ENCODE measurements at regions not wholly inside any gene's neighbourhood (a gene's known extent, or its start where the extent isn't known, plus 50 kb on each side); places are given as distances from the start of the nearest gene placed in this dataset.
"Not testable (repeated sequence)": the region's sequence is repeated elsewhere in the genome, so short reads cannot be mapped to it uniquely, and the experiment has no call there.

- 31% methylated on average over 6 of the region's 10 CpGs; no CpG with 5 or more reads in 1 of the 2 experiments for WGBS, 2 experiments (ENCODE audit: extremely low coverage in 2 of 2, insufficient read length in 1 of 2)
- no peak overlapping the region for H4K5ac ChIP-seq (ENCODE audit: low read depth, low read length)
These were observed 664.2 kb downstream of the QKI start for GRCh38 chr6:164078532-164079274.

GRCh38 chr6:164076818-164077532, 662.5 kb downstream of the QKI start:
- H3K4me1 ChIP-seq (ENCODE audit: control insufficient read depth, insufficient read depth, low read length); H3K9me1 ChIP-seq (ENCODE audit: insufficient read depth, low read length); H3K4me2 ChIP-seq (ENCODE audit: low read depth, low read length); CTCF ChIA-PET; H2BK120ac ChIP-seq (ENCODE audit: low read depth, low read length); H2BK20ac ChIP-seq (ENCODE audit: low read depth, low read length); H3K18ac ChIP-seq (ENCODE audit: low read depth, low read length); H2AK9ac ChIP-seq (replicated peaks; ENCODE audit: low read depth, low read length, poor library complexity); H4K20me1 ChIP-seq (ENCODE audit: insufficient read depth, low read length); H4K8ac ChIP-seq (ENCODE audit: low read depth in 2 of 2, low read length in 2 of 2); ATAC-seq (ENCODE audit: low read depth); H3K9ac ChIP-seq (ENCODE audit: low read depth, low read length); BruUV-seq (replicated peaks); H4K91ac ChIP-seq (ENCODE audit: insufficient read depth, low read depth, low read length); H3K79me1 ChIP-seq (ENCODE audit: low read depth in 1 of 2, low read length in 2 of 2); H3K36me3 ChIP-seq (ENCODE audit: control insufficient read depth, insufficient read depth, low read length); H2BK15ac ChIP-seq (ENCODE audit: low read depth, low read length); in situ Hi-C loops (cut with MboI; ENCODE audit: low sequenced_read_pairs); H2AK5ac ChIP-seq (ENCODE audit: low read depth, low read length); H4K5ac ChIP-seq (ENCODE audit: low read depth, low read length); H3K4ac ChIP-seq (ENCODE audit: low read depth, low read length); H2BK5ac ChIP-seq (ENCODE audit: low read depth, low read length, poor library complexity, severe bottlenecking); H3K4me3 ChIP-seq (ENCODE audit: insufficient read depth, low read depth, low read length); H3K14ac ChIP-seq (replicated peaks; ENCODE audit: low read depth, low read length); H2AFZ ChIP-seq (replicated peaks; ENCODE audit: low read length, poor library complexity); H3K27ac ChIP-seq (ENCODE audit: insufficient read depth, low read length); intact Hi-C loops (cut with micrococcal nuclease); H3K27me3 ChIP-seq (ENCODE audit: control insufficient read depth, insufficient read depth, low read length); H3K23ac ChIP-seq (ENCODE audit: low read depth, low read length); DNase-seq; dilution Hi-C loops (cut with HindIII; ENCODE audit: low sequenced_read_pairs, unreplicated experiment); H3K56ac ChIP-seq (ENCODE audit: extremely low read depth, insufficient read depth, low read length): not testable (repeated sequence)
- peaks cover 31% of the 10 kb centered on the region for H3K9me3 ChIP-seq (ENCODE audit: control insufficient read depth, insufficient read depth, low read length)
- POLR2A ChIA-PET (ENCODE audit: unreplicated experiment): interaction anchor here (0.7 kb wide), 1 partner anchor 37 kb away, joined by 7 read pairs; no protein-coding TSS in a partner anchor
- 29% methylated on average over 1 of the region's 3 CpGs; no CpG with 5 or more reads in 1 of the 2 experiments for WGBS, 2 experiments (ENCODE audit: extremely low coverage in 2 of 2, insufficient read length in 1 of 2)

More at GRCh38 chr6:164078532-164079274, 664.2 kb downstream of the QKI start:
- Histone ChIP-seq H2BK15ac (ENCODE audit: low read depth, low read length) (no peak overlapping the region), H2BK120ac (ENCODE audit: low read depth, low read length) (no peak overlapping the region), H3K27ac (ENCODE audit: insufficient read depth, low read length) (no peak overlapping the region), H3K9ac (ENCODE audit: low read depth, low read length) (no peak overlapping the region), H2AFZ (replicated peaks; ENCODE audit: low read length, poor library complexity) (no peak overlapping the region), H3K4me2 (ENCODE audit: low read depth, low read length) (no peak overlapping the region), H3K79me1 (ENCODE audit: low read depth in 1 of 2, low read length in 2 of 2) (no peaks in the 10 kb centered on the region), H3K23ac (ENCODE audit: low read depth, low read length) (no peak overlapping the region), H3K4ac (ENCODE audit: low read depth, low read length) (no peak overlapping the region), H3K27me3 (ENCODE audit: control insufficient read depth, insufficient read depth, low read length) (no peaks in the 10 kb centered on the region), H2AK9ac (replicated peaks; ENCODE audit: low read depth, low read length, poor library complexity) (no peak overlapping the region), H4K91ac (ENCODE audit: insufficient read depth, low read depth, low read length) (no peak overlapping the region), H3K14ac (replicated peaks; ENCODE audit: low read depth, low read length) (no peak overlapping the region), H3K9me3 (ENCODE audit: control insufficient read depth, insufficient read depth, low read length) (peaks cover 34% of the 10 kb centered on the region), H2BK20ac (ENCODE audit: low read depth, low read length) (no peak overlapping the region), H2BK5ac (ENCODE audit: low read depth, low read length, poor library complexity, severe bottlenecking) (no peak overlapping the region), H3K4me3 (ENCODE audit: insufficient read depth, low read depth, low read length) (no peak overlapping the region), H3K36me3 (ENCODE audit: control insufficient read depth, insufficient read depth, low read length) (no peaks in the 10 kb centered on the region), H3K18ac (ENCODE audit: low read depth, low read length) (no peak overlapping the region), H3K4me1 (ENCODE audit: control insufficient read depth, insufficient read depth, low read length) (no peaks in the 10 kb centered on the region), H3K9me1 (ENCODE audit: insufficient read depth, low read length) (no peaks in the 10 kb centered on the region), H3K56ac (ENCODE audit: extremely low read depth, insufficient read depth, low read length) (no peak overlapping the region), H4K8ac (ENCODE audit: low read depth in 2 of 2, low read length in 2 of 2) (no peak overlapping the region), H2AK5ac (ENCODE audit: low read depth, low read length) (no peak overlapping the region), H4K20me1 (ENCODE audit: insufficient read depth, low read length) (no peaks in the 10 kb centered on the region)
- in situ Hi-C loops (cut with MboI; ENCODE audit: low sequenced_read_pairs) (no loop called here), intact Hi-C loops (cut with micrococcal nuclease) (no loop called here), dilution Hi-C loops (cut with HindIII; ENCODE audit: low sequenced_read_pairs, unreplicated experiment) (no loop called here)
- DNase-seq (no peak), ATAC-seq (ENCODE audit: low read depth) (no peak)
- TF ChIP-seq MAFK (IDR thresholded peaks at IDR 0.05; ENCODE audit: low read depth, low read length): no peak
- no peak for TF ChIP-seq CHD1 (IDR thresholded peaks at IDR 0.05; ENCODE audit: low read depth, low read length)
- TF ChIP-seq ELK1 (IDR thresholded peaks at IDR 0.05; ENCODE audit: borderline replicate concordance, low read depth, low read length): no peak
- TF ChIP-seq SMC3 (IDR thresholded peaks at IDR 0.05; ENCODE audit: low read depth, low read length): no peak
- no peak for TF ChIP-seq NFE2L2 (IDR thresholded peaks at IDR 0.05; ENCODE audit: low read depth, low read length)
- CTCF ChIA-PET: no interaction called here
- POLR2A ChIA-PET (ENCODE audit: unreplicated experiment): no interaction called here
- BruUV-seq (replicated peaks): no TSS peak

Measured in IMR-90 (cell line).